A204.1 (cell line): ENCODE measurements at regions not wholly inside any gene's neighbourhood (a gene's known extent, or its start where the extent isn't known, plus 50 kb on each side); places are given as distances from the start of the nearest gene placed in this dataset.

ENCODE experiments used
- FAIRE-seq: peaks from 2 replicates; lab custom pipeline; 2012; peaks lifted over from hg19 to GRCh38; lab: Jason Lieb, UNC

DNA sequence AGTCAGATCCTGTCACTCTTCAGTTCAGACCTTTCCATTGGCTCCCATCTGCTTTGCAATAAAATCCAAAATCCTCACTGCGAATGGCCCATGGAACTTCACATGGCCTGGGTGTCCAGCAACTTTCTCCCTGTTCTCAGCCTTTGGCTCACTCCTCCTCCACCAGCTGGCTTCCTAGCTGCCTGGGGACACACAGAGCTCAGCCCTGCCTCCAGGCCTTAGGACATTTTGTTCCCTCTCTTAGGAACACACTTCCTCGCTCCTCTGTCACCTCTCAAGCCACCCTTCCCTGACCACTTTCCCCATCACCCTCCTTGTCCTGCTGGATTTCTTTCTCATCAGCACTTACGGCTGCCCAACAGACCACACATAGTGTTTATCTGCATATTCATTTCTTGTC lies 419.6 kb downstream of the MED13L start:
- no peak for FAIRE-seq

DNA sequence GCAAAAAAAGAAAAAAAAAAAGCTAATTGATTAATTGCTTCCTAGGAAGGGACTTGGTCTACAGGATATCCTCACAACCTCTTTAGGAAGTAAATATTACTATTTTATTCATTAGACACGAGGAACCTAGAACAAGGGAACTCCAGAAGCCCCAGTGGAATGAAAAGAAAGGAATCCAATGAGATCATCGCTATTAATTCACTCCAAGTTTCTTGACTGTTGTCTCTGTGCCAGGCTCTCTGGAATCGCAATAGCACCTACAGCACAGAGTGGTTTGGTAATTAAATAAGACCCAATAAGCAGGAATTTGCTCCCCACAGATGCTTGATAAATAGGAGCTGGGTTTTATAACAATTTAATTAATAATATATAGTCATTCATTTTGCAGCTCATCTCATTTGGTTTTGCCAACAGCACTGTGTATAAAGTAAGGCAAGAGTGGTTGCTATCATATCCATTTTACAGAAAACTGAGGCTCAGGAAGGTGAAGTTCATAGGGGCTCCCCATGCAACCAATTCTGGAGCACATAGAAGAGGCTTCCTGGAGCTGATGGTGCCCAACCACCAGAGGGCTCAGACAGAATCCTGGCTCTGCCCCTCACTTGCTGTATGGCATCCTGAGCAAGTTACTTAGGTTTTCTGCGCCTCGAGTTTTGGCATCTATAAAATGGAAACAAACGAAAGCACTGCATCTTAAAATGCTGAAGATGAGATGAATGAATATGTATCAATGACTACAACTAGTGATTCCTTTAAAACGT lies 420.2 kb downstream of the MED13L start:
- no peak for FAIRE-seq

DNA sequence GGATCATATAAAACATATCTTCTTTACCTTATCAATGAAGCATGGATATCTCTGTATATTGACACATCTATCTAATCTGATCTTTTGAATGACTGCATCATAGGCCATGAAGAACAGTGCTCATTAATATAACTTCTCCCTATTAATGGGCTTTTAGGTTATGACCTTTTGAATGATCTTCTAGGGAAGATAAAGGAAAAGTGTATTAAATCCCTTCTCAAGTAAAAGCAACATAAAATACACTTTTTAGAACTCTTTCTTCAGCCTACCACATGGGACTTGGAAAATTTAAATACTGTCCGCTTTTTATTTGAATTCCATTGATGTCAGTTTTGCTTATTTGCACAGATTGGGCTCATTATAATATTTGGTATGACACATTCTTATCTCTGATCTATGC lies 425.4 kb downstream of the MED13L start:
- FAIRE-seq = no peak

DNA sequence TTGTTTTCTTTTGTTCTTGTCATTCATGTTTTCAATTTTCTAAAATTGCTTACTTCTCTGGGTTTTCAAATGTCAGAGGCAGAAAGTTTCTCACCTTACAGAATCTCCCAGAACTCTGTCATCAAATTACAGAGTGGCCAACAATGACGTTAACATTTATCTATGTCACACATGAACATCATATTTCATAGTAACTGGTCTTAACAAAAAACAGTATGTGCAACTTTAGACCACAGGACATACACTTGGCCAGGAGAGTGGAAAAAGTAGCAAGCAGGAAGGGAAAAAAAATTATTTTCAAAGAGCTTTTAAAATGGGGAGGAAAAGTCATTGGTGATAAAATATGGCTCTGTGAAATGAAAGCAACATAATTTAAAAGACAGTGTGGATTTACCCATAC lies 426.5 kb downstream of the MED13L start:
- no peak for FAIRE-seq

DNA sequence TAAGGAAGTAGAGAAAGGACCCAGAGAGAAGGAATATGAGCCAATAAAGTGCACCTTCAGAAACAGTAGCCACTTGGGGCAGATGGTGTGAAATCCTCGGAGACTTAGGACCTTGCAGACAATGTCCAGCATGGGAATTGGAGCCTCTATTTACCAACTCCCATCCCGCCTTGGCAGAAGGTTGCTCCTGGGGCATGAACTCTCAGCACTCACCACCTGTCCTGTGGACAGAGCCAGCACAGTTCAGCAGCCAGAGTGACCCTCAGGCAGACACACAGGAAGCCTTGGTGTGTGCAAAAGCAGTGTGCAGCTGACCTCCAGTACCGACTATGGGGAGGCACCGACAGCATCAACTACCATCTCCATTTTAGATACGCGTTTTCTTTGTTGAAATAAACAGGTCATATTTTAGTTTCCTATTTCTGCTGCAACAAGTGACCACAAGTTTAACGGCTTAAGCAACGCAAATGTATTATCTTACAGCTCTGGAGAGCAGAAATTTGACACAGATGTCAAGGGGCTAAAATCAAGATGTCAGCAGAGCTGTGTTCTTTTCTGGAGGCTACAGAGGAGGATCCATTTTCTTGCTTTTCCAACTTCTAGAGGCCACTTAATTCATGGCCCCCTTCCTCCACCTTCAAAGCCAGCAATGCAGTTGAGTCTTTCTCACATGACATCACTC lies 428.1 kb downstream of the MED13L start:
- no peak for FAIRE-seq

DNA sequence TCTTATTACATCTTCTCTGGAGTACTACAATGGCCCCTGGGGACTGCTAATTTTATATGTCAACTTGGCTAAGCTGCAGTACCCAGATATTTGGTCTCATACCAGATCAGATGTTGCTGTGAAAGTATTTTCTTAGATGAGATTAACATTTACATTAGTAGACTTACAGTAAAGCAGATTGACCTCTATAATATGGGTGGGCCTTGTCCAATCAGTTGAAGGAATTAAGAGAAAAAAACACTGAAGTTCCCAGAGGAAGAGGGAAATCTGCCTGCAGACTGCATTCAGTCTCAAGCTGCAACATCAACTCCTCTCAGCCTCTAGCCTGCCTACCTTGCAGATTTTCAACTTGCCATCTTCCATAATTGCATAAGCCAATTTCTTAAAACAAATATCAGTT lies 430.1 kb downstream of the MED13L start:
- no peak for FAIRE-seq

DNA sequence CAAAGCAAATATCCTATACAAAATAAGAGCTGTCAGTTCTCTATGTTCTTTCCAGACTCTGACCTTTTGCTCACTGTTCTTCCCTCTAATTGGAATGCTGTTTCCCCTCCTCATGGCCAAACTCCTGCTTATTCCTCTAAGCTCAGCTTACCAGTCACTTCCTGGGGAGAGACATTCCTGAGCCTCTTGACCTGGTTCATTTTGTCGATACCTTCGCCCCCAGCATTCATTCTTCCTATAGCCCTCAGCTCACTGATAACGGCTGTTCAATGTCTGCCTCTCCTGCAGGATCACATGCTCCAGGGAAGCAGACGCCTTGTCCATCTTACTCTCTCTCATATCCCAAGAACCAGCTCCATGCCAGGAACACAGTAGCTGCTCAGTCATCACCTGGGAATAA lies 431.0 kb downstream of the MED13L start:
- no peak for FAIRE-seq

DNA sequence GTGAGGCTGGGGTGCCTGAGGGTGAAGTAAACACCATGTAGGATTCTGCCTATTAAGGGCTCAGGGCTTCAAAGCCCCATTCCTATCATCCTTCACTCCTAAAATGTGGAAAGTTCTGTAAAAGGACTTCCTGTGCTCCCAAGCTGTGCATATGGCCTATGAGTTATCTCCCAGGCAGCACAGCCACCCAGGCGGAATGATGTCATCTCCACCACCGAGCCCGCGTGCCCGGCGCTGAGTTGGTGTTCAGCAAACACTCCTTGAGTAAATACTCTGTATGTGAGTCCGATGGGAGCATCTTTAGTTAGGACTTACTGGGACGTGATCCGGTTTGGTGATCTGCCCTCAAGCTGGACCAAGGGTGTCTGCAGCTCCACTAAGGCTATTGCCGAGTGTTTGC lies 437.3 kb downstream of the MED13L start:
- FAIRE-seq = no peak

DNA sequence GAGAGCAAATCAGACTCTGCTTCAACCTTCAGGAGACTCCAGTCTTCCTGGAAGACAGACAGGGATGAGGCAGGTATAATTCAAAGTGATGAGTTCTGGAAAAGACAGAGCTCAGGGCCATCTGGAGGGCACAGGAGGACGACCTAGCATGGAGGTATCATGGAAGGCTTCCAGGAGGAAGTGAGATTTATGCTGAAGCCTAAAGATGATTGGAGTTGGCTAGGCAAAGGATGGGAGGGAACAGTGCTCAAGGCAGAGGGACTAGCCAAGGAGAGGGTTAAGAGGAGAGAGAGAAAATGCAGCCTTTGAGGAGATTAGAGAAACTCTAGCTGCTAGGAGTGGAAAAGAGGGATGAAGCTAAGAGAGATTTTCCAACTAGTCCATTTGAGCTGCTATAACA lies 438.5 kb downstream of the MED13L start:
- FAIRE-seq = no peak

DNA sequence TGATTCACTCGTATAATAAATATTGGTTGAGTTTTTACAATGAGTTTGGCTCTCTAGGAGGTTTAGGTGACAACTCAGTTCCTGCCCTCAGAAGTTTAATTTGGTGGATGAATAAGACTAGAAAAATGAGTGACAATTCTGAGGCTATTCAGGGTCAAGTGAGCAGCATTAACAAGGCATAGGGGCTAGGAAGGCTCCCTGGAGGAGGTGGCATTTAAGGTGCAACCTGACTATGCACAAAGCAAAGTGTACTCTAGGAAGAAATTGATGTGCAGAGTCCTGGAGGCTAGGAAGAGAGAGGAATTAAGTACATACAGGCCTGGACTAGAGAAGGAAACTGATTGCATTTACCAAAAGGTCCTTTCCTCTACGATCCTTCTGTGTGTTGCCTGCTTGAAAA lies 440.3 kb downstream of the MED13L start:
- FAIRE-seq = no peak

DNA sequence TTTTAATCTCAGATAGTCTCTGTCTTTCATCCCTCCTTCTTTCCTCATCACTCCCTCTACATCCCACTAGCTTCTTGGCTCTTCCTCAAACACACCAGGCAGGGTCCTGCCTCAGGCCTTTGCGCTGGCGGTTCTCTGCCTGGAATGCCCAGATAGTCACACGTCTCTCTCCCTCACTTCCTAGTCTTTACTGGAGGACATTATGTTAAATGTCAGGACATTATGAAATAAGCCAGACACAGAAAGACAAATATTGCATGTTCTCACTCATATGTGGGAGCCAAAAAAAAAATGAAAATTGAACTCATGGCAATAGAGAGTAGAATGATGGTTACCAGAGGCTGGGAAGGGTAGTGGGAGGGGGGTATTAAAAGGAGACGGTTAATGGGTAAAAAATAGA lies 442.0 kb downstream of the MED13L start:
- FAIRE-seq = no peak

DNA sequence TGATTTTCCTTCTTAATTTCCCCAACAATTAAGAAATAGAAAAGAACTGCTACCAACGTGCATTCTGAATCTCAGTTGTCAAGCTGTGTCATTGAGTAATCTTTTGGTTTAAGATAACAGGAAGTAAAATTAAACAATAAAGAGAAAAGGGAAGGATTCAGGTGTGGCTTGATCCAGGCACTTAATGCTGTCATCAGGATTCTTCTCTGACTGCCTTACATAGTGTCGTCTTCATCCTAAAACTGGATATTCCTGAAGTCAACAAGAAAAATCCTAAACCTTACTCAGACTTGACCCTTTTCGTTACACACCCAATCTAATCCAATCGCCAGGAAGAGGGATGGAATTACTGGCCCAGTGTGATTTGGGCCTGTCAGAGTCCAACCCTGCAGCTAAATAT lies 443.8 kb downstream of the MED13L start:
- FAIRE-seq = no peak

DNA sequence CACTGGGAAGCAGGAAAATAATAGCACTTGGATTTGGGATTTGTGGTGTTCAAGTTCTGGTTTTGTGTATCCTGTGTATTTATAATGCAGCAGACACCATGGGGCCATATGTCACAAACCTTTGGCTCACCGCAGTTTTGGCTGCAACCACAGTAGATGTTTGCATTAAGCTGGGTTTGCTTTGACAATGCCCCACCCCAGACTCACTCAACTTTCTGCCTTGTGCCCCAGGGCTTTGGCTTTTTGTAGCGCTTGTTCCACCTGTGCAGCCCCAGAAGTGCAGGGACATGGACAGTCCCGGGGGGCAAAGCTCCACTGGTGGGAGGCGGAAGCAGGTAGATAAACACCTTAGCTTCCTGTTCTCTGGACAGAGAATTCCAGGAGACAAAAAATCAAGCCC lies 446.9 kb downstream of the MED13L start:
- FAIRE-seq = no peak

DNA sequence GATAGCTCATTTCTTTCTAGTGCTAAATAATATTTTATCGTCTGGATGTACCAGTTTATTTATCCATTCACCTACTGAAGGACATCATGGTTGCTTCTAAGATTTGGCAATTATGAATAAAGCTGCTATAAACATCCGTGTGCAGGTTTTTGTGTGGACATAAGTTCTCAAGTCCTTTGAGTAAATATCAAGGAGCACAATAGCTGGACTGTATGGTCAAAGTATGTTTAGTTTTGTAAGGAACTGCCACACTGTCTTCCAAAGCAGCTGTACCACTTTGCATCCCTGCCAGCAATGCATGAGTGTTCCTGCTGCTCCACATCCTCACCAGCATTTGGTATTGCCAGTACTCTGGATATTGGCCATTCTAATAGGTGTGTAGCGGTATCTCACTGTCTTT lies 447.4 kb downstream of the MED13L start:
- no peak for FAIRE-seq

DNA sequence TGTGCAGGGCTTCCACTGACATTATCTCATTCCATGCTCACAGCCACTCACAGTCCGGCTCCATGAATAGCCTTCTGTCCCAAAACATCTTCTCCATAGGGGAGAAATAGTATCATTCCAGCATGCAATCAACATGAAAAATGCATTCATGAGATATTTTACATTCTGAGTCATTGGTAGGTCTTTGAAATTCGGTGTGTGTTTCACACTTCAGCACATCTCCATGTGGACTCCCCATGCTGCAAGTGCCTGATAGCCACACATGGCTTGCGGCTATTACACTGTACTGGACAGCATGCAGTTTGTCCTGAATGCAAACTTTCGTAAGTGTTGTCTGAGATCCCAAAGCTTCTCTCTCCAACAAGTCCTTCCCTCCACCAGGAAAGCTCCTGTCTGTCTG lies 449.3 kb downstream of the MED13L start:
- no peak for FAIRE-seq

DNA sequence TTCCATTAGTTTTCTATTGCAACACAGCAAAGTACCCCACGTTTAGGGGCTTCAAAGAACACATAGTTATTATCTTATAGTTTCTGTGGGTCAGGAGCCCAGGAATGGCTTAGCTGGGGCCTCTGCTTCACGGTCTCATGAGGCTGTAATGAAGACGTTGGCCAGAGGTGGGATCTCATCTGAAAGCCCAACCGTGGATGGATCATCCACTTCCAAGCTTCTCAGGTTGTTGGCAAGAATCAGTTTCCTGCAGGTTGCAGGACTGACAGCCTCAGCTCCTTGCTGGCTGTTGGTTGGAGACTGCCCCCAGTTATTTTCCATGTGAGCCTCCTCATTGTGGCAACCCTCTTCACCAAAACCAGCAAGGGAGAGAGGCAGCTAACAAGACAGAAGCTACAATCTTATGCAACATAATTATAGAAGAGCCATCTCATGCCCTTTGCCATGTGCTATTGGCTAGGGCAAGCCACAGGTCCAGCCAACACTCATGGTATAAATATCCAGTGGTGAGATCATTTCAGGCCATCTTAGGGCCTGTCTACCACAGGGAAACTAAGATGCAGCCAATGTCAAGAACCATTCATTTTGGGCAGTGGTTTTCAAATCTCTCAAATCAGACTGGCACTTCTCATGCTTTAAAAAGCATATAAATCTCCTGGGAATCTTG lies 452.4 kb downstream of the MED13L start:
- FAIRE-seq = no peak

DNA sequence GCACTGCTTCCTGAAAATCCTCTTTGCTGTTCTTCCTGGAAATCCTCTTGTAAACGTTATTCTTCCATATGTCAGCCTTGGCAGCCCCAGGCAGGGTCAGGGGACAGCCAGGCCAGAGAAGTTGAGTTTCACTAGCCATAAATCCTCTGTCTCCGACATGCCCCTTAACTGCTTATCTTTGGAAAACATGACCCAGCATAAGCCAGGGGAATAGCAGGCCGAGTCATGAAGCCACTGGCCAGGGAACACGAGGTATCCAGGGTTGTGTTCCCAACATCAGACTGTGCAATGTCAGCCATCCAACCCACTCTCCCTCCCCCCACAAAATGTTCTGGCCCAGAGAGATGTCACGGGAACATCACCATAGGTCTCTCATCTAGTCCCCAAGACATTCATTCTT lies 453.9 kb downstream of the MED13L start:
- no peak for FAIRE-seq

DNA sequence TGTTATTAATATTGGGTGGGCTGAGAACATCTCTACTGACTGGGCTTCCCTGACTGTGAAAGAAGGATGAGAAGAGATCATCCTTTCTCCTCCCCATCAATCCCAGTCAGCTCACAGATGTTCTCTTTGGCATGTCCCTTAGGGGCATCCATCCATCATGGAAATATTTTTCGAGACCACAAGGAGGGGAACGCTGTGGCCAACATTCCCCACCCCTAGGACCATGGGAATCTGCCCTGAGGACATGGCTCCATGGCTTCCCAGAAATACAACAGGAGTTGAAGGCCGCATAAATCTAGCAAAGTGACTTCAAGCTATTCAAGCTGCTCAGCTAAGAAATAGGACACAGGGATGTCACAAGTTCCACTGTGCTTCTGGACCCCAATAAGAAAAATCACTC lies 456.8 kb downstream of the MED13L start:
- no peak for FAIRE-seq

DNA sequence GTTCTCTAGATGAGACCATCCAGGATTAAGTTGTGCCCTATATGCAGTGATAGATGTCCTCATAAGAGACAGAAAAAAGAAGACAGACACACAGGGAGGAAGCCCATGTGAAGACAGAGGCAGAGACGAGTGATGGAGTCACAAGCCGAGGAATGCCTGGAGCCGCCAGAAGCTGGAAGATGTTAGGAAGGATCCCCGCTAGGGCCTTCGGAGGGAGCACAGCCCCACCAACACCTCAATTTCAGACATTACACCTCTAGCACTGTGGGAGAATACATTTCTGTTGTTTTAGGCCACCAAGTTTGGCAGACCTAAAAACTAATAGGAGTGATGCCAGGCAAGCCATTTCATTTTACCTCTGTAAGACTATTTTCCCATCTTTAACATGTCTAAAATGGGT lies 458.5 kb downstream of the MED13L start:
- no peak for FAIRE-seq

DNA sequence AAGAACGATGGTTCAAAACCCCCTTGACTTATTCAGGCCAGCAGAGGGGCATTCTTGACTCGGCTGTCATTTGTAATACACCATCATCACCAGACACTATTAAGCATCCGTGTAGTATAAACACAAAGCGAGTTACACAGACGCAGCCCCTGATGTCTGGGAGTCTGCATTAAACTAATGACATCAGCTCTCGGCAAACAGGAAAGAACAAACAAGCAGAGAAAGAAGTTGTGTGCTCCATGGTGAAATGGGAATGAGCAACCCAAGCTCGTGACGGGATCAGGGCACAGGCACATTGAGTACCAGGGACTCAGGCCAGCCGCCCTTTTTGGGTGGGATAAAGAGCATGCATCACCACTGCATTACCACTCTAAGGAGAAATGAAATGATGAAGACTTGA lies 460.1 kb downstream of the MED13L start:
- FAIRE-seq = no peak

DNA sequence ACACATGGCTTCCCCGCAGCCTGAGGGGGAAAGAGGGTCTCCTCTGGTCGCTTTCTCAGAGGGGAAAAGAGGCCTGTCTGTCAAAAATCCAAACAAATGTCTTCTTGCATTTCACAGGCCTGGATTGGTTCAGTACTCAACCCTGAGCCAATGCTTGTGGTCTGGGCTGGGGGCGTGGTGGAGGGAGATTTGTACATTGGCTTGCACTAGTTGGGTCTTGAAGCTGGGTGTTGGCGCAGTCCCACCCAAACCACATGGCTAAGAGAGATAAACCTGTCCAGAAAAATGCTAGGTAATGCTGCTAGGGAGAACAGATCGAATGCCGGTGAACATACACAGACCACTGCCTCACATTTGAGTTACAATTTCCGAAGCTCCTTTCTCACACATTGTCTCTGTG lies 461.6 kb downstream of the MED13L start:
- no peak for FAIRE-seq

DNA sequence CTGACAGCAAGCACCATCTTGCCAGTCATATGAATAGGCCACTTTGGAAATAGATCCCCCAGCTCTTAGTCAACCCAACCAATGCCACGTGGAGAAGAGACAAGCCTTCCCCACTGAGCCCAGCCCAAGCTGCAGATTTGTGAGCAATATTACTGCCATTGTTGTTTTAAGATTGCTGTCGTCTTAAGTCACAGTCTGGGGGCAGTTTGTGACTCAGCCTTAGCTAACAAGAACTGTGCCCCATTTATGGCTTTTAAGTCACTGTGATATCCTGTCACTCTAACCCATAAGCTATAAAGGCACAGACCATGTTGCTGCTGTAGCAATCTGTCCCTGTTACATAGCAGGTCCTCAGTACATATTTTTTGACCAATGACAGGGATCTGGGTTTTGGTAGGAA lies 464.2 kb downstream of the MED13L start:
- FAIRE-seq = no peak

DNA sequence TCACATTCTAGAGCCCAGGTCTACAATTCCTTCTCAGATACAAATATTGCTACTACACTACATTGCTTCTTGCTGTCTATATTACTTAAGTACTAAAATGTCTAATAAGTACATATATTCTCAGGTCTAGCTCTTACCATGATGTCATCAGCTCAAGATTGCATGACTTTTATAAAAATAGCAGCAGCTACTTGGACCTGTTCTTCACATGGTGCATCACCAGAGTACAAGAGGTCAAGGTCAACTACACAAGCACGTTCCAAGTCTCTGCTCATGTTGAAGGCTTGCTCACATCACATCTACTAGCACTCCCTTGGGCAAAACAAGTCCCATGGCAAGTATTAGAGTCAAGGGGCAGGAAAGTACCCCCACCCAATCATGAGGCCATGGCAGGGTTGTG lies 465.6 kb downstream of the MED13L start:
- FAIRE-seq = no peak

DNA sequence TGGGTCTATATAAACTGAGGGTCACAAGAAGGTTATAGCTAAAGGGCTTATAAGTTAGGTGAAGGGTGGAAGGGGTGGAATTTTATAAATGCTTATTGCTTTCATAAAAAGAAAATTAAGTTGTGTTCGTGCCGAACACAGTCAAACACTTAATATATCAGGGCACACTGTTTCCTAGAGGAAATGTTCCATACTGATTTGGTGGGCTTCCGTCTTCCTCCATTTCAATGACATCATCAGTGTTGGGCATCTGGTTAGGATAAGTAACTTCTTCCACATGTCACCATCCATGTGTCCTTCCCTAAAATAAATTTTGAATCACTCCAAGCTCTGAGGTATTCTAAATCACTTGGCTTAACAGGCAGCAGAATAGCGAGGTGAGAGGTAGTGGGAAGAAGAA lies 466.4 kb downstream of the MED13L start:
- no peak for FAIRE-seq
